ENCODE measurements at regions not wholly inside any gene's neighbourhood (a gene's known extent, or its start where the extent isn't known, plus 50 kb on each side); places are given as distances from the start of the nearest gene placed in this dataset.
A peak's percentile ranks its signal among the peaks of the same experiment; 100 is the strongest.
"Not testable (repeated sequence)": the region's sequence is repeated elsewhere in the genome, so short reads cannot be mapped to it uniquely, and the experiment has no call there.

- no peak for DNase-seq
Measured at GRCh38 chr3:18593231-18593630, 168.1 kb upstream of the SATB1 start.

DNA sequence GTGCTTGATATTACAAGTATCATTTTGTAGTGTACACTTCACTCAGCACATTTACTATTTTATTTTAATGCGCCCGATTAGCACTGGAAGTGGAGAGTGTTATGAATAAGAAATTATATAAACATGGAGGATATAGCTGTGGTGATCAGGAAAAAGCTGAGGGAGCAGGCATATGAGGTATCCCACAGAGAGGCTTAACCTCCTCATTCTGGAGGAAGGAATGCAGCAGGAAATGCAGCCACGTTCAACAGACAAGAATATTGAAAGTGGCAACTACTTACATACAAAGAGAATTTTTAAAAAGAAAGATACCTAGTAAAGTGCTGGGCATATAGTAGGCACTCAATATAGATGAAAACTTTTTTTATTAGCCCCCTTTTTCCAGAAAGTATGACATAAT, 166.0 kb upstream of the SATB1 start:
- DNase-seq = no peak

- no peak for DNase-seq
Measured at GRCh38 chr3:18586076-18586475, 160.9 kb upstream of the SATB1 start.

DNA sequence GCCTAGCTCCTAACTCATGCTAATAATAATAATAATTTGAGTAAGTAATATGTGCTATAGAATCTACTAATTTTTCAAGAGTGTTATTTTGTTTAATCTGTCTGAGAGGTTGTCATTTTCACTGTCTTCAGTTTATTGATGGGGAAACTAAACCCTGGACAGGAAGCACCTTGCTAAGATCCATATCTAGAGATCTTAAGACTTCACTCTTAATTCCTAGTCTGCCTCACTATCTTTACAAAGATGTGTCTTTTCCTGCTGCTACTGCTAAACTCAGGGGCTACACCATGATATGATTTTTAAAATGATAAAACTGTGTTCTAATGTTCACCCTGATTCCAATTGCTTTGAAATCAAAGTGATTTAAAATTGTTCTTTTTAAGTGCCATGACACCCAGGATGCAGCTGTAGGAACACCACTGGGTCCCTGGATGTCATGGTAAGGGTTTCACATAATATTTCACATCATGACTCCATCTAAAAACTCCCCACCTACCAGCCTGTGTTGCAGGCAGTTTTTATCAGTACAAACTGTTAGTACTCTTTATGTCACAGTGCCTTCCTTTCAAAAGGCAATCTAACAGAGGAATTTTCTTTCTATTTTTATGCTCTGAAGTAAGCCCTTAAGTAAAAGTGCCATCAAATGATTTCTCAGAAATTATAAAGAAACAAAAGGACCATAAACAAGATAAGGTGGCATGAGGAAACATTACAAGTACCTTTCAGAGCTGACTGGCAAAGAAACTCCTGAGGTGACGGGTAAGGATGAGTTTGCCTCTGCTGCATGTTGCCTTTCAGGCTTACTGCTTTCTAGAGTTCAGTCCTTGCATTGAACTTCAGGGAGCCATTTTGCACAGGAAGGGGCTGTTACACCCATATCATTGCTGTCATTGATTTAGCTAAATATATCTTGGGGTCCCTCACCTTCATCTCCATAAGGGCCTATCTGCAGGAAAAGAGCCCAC, 160.1 kb upstream of the SATB1 start:
- DNase-seq = no peak

DNA sequence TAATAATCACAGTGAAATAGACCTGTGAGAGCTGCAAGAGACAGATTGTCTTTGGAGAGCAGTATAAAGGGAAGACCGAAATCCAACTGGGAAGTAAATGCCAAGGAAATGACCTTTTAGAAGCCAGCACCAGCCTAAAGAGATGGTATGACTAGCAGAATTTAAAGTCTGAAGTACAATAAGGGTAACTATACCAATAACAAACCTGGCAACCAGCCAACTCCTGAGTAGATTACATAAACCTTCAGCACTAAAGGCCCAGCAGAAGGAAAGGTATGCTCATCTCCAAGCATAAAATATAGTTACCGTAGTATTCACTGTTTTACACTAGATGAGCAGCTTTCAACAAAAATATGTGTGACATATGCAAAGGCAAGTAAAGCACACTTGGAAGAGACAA, 155.1 kb upstream of the SATB1 start:
- DNase-seq = no peak

GRCh38 chr3:18579661-18580060, 154.5 kb upstream of the SATB1 start:
- no peak for DNase-seq

- DNase-seq = no peak
Measured at GRCh38 chr3:18575573-18575972, 150.4 kb upstream of the SATB1 start.

DNA sequence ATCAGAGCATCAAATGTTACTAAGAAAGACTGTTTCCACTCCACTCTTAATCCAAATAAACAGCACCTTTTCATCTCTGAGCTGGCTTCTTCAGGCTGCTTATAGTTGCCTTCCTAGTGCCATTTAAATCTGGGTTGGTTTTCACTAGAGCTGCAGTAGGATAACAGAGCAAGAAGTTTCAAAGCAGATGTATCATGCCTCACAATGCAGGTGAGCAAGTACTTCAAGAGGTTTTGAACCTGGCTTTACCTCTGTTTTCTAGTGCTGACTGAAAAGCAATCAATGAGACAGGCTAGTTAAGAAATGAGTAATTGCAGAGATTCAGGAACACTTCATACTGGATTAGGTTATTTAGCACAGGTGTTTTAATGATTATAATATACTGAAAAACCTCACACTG, 147.7 kb upstream of the SATB1 start:
- DNase-seq = no peak

DNA sequence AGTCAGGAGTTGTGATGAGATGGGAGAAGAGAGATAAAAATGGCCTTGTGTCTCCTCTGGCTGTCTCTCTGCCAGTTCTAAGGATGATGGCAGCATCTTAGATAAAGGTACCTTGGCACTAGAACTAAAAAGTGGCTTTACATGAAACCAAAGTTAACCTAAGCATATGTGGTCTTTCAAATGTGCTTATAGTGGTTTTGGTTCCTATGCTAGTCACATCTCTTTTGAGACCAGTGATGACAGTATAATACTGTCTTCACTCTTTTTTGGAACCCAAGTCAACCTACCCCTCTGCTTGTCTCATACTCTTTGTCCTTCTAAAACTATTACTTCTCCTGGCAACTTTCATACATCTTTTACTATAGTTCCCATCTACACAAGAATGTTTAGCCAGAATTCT, 142.2 kb upstream of the SATB1 start:
- no peak for DNase-seq

GRCh38 chr3:18562364-18563154, 137.4 kb upstream of the SATB1 start:
- no peak for DNase-seq

DNA sequence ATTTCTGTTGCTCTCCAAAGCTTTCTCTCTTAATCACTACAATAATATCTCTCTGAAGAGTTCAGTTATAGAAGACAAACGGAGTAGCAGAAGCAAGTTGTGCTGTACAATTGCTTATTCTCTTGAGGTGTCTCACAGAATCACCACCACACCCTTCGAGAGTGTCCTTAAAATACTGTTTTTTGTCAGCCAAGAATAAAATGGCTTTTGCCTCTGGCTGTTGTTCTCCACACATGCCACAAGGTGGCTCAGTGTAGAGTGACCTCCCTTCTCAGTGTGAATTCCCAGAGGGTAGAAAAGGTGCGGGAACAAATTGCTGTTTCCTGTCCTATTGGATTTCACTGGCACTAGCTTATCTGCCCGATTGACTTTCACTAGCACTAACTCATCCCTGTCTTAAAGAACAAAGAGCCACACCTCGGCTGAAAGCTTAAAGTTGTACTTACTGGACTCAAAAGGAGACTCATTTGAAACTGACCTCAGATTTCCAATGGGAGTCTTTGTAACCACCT, 134.2 kb upstream of the SATB1 start:
- peak; percentile 61 for DNase-seq

- no peak for DNase-seq
Measured at GRCh38 chr3:18558507-18558906, 133.4 kb upstream of the SATB1 start.

DNA sequence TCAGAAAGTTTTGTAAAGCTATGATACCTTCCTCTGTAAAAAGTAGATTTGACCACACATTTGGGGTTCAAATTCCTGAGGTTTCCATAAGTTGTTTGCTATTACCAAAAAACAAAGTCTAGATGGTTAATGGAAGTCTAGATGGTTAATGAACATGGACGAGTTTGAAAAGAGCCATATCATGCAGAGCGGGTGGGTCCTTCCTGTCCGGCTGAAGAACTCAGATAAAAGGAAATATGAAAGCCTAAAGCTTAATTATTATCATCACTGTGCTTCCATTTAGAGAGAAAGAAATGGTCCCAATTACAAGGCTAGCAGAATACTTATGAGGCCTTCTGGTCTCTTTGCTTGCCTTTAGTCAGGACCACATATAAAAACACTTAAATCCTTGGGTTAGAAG, 132.1 kb upstream of the SATB1 start:
- DNase-seq = no peak

DNA sequence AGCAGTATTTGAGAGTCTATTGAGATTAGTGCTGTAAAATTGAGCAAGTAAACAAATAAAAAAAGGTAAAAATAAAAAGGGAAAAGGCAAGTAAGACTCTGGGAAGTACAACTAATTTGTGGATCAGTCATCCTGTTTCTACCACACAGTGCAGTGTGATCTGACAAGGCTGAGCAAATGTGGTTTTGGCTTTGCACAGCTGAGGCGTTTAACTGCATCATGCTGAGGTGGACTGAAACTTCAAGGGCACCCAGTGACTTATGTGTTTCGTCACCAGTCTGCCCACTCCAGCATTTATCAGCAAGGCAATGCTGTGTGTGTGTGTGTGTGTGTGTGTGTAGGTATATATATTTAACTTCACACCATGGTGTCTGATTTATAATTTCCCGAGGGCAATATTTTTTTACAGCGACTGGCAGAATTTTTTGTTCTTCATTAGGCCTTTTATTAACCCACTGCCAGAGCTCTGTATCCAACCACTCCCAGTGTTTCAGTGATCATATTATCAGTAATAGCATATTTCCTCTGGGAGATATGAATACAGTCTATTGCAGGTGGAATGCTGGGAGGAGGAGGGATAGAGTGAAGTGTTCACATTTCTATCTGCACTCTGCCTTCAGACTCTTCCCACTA, 131.5 kb upstream of the SATB1 start:
- DNase-seq = peak; percentile 79

- DNase-seq = peak; percentile 65
Measured at GRCh38 chr3:18556001-18556408, 130.9 kb upstream of the SATB1 start.

DNA sequence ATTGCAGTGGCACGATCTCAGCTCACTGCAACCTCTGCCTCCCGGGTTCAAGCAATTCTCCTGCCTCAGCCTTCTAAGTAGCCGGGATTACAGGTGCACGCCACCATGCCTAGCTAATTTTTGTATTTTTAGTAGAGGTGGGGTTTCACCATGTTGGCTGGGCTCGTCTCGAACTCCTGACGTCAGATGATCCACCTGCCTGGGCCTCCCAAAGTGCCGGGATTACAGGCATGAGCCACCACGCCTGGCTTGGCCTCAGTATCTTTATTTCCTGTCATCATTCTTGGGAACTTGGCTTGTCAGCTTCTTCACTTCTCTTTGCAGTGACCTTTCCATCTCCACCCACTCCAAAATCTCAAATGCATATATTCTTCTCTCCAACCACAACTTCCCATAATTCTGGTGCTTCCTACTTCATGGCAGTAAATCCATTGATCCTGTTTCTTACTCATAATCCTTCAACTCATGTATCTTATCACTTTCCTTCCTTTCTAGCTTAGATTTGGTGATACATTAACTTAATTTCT, 127.5 kb upstream of the SATB1 start:
- DNase-seq = not testable (repeated sequence)

- no peak for DNase-seq
Measured at GRCh38 chr3:18546632-18547031, 121.5 kb upstream of the SATB1 start.

- no peak for DNase-seq
Measured at GRCh38 chr3:18544146-18544545, 119.0 kb upstream of the SATB1 start.

- DNase-seq = no peak
Measured at GRCh38 chr3:18538463-18539230, 113.5 kb upstream of the SATB1 start.

- no peak for DNase-seq
Measured at GRCh38 chr3:18533039-18533438, 107.9 kb upstream of the SATB1 start.

DNA sequence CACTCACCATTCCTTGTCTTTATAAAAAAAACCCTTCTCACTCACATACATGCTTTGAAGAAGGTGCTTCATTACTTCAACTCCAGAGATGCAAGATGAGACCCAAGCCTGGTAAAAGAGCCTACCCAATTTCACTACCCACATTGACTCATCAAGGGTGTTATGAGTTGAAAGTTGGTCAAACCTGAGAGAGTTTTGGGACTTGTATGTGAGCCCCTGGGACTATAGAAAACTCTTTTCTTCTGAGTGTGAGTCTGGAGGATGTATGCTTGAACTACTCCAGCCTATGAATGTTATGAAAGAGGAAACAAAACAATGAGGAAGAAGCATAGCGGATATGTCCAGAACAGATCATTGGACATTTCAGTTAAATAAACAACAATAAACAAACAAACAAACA, 106.5 kb upstream of the SATB1 start:
- DNase-seq = no peak

DNA sequence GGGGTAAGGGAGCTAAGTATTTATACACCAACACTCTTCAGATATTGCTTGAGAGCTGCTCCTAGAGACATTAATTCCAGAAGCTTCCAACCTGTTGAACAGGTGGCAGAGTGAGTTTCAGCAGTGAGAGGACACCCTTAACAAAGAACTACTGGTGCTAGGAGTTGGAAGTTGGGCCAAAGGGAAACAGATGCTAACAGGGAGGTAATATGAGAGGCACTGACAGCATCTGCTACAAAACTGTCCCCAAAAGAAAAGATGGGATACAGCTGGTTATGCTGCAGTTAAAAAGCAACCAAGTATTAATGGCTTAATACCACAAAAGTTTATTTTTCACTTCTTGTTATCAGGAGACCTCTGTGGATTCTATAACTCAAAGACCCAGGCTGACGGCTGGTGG, 104.5 kb upstream of the SATB1 start:
- no peak for DNase-seq

All from activated CD8-positive, alpha-beta memory T cell treated with anti-CD3 and anti-CD28 coated beads, Interleukin-2, amount 50 U/mL, for 48 hours (primary cell).